RWPE2 (cell line): ENCODE measurements at regions not wholly inside any gene's neighbourhood (a gene's known extent, or its start where the extent isn't known, plus 50 kb on each side); places are given as distances from the start of the nearest gene placed in this dataset.
A peak's percentile ranks its signal among the peaks of the same experiment; 100 is the strongest.
"Not testable (repeated sequence)": the region's sequence is repeated elsewhere in the genome, so short reads cannot be mapped to it uniquely, and the experiment has no call there.

Experiments
- ATAC-seq: fragments of 200-7000 bp; cut with Tn5 transposase; 3 replicates; pipeline ENCODE4 v1.9.1; 2021; ENCODE audit warnings: low read depth
- DNase-seq: peaks from one replicate; pipeline ENCODE4 v3.0.0-alpha.2; 2020; ENCODE audit warnings: low spot score
- H3K27ac ChIP-seq: fragments of 450-650 bp; 2 replicates; pipeline ENCODE4 v1.5.1; 2017; ENCODE audit warnings: mild to moderate bottlenecking; ENCODE audit not compliant: poor library complexity, severe bottlenecking
- H3K27me3 ChIP-seq: fragments of 250-450 bp; sonication (Bioruptor Pico); 2 replicates; pipeline ENCODE4 v1.5.1; 2021; ENCODE audit warnings: mild to moderate bottlenecking, moderate library complexity; ENCODE audit not compliant: insufficient read depth, poor library complexity, severe bottlenecking
- H3K36me3 ChIP-seq: fragments of 250-450 bp; sonication (Bioruptor Pico); 2 replicates; pipeline ENCODE4 v1.5.1; 2020; ENCODE audit warnings: low read depth, mild to moderate bottlenecking, moderate library complexity
- H3K4me1 ChIP-seq: fragments of 250-450 bp; sonication (Bioruptor Pico); 2 replicates; pipeline ENCODE4 v1.5.1; 2021; ENCODE audit warnings: mild to moderate bottlenecking, moderate library complexity; ENCODE audit not compliant: insufficient read depth, poor library complexity, severe bottlenecking
- H3K4me3 ChIP-seq: fragments of 250-450 bp; sonication (Bioruptor Pico); 2 replicates; pipeline ENCODE4 v1.5.1; 2021; ENCODE audit warnings: mild to moderate bottlenecking, moderate library complexity; ENCODE audit not compliant: severe bottlenecking
- H3K9me3 ChIP-seq: fragments of 250-450 bp; sonication (Bioruptor Pico); 2 replicates; pipeline ENCODE4 v1.5.1; 2021; ENCODE audit warnings: mild to moderate bottlenecking, moderate library complexity; ENCODE audit not compliant: severe bottlenecking
- CTCF ChIP-seq: fragments of 450-650 bp; IDR thresholded peaks from one replicate; pipeline ENCODE4 v1.5.1; 2017; ENCODE audit warnings: mild to moderate bottlenecking, moderate library complexity; ENCODE audit not compliant: poor library complexity, severe bottlenecking

- Histone ChIP-seq H3K27ac (no peak overlapping the region), H3K4me3 (no peak overlapping the region), H3K36me3 (no peaks in the 10 kb centered on the region), H3K4me1 (no peaks in the 10 kb centered on the region), H3K27me3 (no peaks in the 10 kb centered on the region), H3K9me3 (no peaks in the 10 kb centered on the region)
- DNase-seq = no peak
- TF ChIP-seq CTCF = no peak
- ATAC-seq = no peak
Observed at GRCh38 chr6:49300443-49300842, 162.6 kb downstream of the MMUT start.

- no peaks in the 10 kb centered on the region for H3K27me3 ChIP-seq
- ATAC-seq (no peak), DNase-seq (no peak)
- no peak overlapping the region for H3K27ac ChIP-seq
- H3K9me3 ChIP-seq = no peaks in the 10 kb centered on the region
- H3K4me1 ChIP-seq = no peaks in the 10 kb centered on the region
- H3K36me3 ChIP-seq = no peaks in the 10 kb centered on the region
- TF ChIP-seq CTCF = no peak
- H3K4me3 ChIP-seq = no peak overlapping the region
Observed at GRCh38 chr6:49299279-49299678, 163.8 kb downstream of the MMUT start.

- TF ChIP-seq CTCF = no peak
- Histone ChIP-seq H3K4me1 (no peaks in the 10 kb centered on the region), H3K36me3 (no peaks in the 10 kb centered on the region), H3K4me3 (no peak overlapping the region), H3K9me3 (no peaks in the 10 kb centered on the region), H3K27ac (no peak overlapping the region), H3K27me3 (no peaks in the 10 kb centered on the region)
- no peak for DNase-seq
- no peak for ATAC-seq
Observed at GRCh38 chr6:49284180-49284579, 178.9 kb downstream of the MMUT start.

- DNase-seq, H3K4me1 ChIP-seq, H3K36me3 ChIP-seq, H3K27me3 ChIP-seq, H3K4me3 ChIP-seq, H3K27ac ChIP-seq, ATAC-seq, H3K9me3 ChIP-seq: not testable (repeated sequence)
Observed at GRCh38 chr6:49274809-49275769, 188.0 kb downstream of the MMUT start.

- no peak overlapping the region for H3K27ac ChIP-seq
- H3K9me3 ChIP-seq = no peaks in the 10 kb centered on the region
- H3K36me3 ChIP-seq = no peaks in the 10 kb centered on the region
- TF ChIP-seq CTCF = no peak
- peak; percentile 86; the same call in 2 of the 3 replicates for ATAC-seq
- peaks cover 4% of the 10 kb centered on the region for H3K4me1 ChIP-seq
- H3K4me3 ChIP-seq = no peak overlapping the region
- DNase-seq = no peak
- H3K27me3 ChIP-seq = no peaks in the 10 kb centered on the region
Observed at GRCh38 chr6:49269190-49269589, 193.9 kb downstream of the MMUT start.
